NCI-H1694 (cell line): ENCODE measurements at regions not wholly inside any gene's neighbourhood (a gene's known extent, or its start where the extent isn't known, plus 50 kb on each side); places are given as distances from the start of the nearest gene placed in this dataset.
"Not testable (repeated sequence)": the region's sequence is repeated elsewhere in the genome, so short reads cannot be mapped to it uniquely, and the experiment has no call there.

Experiments used
- DNase-seq: peaks from one replicate; lab custom pipeline; 2025; lab: John Stamatoyannopoulos, UW

- DNase-seq: no peak
These were observed 132.7 kb upstream of the RAP2B start for GRCh38 chr3:153029350-153029749.

GRCh38 chr3:153032891-153033290, 129.1 kb upstream of the RAP2B start:
- no peak for DNase-seq

DNA sequence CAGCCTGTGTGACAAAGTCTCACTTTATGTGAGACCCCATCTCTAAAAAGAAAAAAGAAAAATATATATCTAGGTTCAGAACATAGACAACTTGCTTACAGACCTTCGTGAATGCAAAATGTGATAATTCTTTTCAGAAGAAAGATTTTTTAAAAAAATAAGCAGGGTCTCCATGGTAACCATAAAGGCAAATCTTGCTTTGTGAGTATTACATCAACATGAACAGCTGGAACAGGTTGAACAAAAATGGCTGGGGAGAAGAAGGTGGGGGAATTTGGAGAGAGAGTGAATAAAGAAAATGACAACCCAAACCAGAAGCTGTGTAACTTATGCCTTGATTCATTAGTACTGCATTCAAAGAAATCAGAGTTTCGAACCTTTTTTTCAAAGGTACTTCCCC, 125.2 kb upstream of the RAP2B start:
- DNase-seq: no peak

- no peak for DNase-seq
These were observed 123.7 kb upstream of the RAP2B start for GRCh38 chr3:153038367-153038766.

GRCh38 chr3:153038779-153039178, 123.2 kb upstream of the RAP2B start:
- no peak for DNase-seq

- DNase-seq: no peak
These were observed 120.8 kb upstream of the RAP2B start for GRCh38 chr3:153041181-153041580.

DNA sequence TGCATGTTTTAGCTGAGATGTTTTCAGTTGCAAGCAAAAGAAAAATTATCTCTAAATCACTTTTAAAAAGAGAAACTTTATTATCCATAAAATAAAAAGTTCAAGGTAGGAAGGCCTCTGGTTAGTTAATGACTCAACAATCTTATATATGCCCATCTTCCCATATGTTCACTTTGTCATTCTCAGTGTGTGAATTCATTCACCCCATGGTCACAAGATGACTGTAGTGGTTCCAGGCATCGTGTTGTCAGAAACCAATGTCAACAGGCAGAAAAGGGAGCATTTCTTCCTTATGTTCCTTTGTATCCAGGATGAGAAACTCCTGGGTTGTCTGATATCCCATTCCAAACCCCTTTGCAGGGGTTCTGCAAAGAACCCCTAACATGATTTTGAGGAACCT, 119.9 kb upstream of the RAP2B start:
- DNase-seq: no peak

GRCh38 chr3:153043729-153044328, 118.2 kb upstream of the RAP2B start:
- no peak for DNase-seq

GRCh38 chr3:153045150-153045549, 116.9 kb upstream of the RAP2B start:
- DNase-seq: no peak

DNA sequence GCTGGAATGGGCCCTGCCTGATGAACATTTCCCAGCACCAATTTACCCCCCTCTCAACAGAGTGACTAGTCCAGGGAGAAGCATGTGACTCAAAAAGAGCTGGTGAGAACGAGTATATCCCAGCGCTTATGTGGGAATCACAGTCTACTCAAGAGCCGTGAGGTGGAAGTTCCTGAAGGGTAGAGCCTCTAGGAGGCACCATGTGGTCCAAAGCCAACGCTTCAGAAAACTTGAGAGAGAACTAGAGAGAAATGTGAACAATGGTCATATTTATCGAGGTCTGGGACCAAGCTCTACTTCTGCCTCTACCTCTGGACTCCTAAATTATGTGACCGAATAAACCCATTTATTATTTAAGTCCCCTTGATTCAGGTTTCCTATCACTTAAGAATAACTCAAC, 111.0 kb upstream of the RAP2B start:
- no peak for DNase-seq

DNA sequence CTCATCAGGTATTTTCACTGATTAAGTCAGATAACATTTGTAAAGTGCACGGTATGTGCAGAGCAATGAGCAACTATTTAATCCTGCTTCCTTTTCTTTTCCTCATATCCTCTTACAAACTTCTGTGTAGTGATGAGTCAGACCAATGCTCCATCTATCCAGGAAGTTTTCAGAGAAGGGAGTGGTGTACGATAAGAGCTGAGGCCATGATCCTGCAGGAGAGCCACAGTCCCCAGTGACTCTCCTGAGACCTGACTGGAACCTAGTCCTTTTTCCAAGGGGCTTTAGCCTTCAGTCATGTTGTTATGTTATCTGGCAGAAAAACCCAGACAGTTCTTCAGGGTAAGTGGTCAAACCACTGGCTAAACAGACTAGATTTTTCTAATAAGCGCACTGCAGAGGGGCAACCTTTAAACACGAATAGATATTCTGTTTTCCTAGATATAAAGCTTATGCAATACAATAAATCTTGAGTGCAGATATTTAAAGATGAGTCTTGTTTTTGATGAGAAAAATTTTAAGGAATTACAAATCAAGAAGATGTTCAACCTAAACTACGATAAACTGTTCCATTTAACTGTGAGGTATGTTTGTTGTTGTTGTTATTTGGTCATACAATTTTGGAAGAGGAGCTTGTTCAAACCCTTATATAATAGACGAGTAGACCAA, 110.5 kb upstream of the RAP2B start:
- DNase-seq: no peak

DNA sequence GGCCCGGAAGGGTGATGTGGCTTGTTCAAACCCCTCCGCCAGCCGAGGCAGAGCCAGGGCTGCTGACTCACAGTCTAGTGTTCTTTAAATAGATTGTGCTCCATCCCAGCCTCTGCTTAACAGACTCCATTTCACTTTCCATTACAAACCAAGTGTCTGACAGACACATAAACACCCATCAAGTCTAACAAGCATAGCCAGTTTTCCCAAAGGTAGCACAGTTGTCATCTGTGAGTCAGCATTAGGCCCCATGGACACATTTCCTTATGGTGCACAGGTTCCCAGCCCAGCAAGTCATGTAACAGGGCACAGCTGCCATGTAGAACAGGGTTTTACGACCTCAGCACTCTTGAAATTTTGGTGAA, 109.9 kb upstream of the RAP2B start:
- DNase-seq: no peak

DNA sequence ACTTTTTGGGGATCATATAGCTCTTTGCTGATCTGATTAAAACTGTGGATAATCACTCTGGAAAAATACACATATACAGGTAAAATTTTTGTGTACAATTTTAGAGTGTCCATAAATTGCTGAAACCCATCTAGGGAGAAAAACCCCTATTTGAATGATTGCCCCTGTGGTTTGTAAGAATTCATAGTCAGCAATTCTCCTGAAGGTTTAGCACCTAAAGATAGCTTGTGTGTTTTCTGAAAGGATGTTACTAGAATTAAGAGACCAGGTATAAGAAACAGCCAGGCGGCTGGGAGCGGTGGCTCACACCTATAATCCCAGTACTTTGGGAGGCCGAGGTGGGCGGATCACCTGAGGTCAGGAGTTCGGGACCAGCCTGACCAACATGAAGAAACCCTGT, 106.8 kb upstream of the RAP2B start:
- DNase-seq: no peak

DNA sequence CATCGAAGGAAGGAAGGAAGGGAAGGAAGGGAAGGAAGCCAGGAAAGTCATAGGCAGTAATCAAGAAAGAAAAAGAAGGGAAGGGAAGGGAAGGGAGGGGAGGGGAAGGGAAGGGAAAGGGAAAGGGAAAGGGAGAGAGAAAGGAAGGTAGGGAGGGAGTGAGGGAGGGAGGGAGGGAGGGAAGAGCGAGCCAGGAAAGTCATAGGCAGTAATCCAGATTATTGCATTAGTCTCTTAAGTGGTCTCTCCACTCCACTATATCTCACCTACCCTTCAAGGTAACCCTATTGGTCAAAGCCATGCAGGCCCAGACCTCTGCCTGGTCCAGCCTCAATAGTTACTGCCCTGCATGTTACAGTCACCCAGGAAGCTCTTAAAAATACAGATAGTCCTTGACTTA, 106.2 kb upstream of the RAP2B start:
- no peak for DNase-seq

DNA sequence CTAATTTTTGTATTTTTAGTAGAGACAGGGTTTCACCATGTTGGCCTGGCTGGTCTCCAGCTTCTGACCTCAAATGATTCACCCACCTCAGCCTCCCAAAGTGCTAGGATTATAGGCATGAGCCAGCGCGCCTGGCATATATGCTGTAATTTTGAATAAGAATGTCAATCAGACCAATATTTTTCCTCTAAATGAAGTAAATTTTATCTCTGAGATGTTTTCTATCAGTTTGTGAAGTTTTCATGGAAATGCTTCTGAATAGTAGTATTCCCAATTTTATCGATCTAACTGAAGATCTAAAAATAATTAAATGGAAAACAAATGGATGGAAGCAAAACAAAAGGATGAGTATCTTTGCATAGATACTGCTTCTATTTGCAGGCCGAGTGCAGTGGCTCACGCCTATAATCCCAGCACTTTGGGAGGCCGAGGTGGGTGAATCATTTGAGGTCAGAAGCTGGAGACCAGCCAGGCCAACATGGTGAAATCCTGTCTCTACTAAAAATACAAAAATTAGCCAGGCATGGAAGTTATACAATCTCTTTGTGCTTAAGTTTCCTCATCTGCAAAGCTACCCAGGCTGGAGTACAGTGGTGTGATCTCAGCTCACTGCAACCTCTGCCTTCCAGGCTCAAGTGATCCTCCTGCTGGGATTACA, 103.9 kb upstream of the RAP2B start:
- not testable (repeated sequence) for DNase-seq

GRCh38 chr3:153060346-153060745, 101.7 kb upstream of the RAP2B start:
- no peak for DNase-seq

GRCh38 chr3:153061938-153062528, 100.0 kb upstream of the RAP2B start:
- no peak for DNase-seq

DNA sequence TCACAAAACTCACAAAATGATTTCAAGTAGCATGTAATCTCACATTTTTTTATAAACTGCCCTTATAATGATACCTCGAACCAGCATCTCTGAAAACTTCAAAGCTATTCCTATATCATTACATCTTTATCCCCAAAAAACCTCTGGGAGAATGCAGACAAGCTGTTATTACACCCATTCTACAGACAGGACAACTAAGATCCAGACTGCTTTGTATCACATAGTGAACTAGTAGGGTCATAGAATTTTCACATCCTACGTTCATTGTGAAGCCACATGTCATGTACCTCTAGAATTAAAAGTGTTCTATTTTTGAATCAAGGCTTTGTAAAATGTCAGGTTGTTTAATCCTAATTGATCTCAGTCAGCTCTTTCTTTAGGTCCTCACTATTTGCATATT, 98.7 kb upstream of the RAP2B start:
- DNase-seq: no peak

- DNase-seq: no peak
These were observed 95.0 kb upstream of the RAP2B start for GRCh38 chr3:153066983-153067382.

GRCh38 chr3:153069598-153070510, 92.2 kb upstream of the RAP2B start:
- DNase-seq: no peak

DNA sequence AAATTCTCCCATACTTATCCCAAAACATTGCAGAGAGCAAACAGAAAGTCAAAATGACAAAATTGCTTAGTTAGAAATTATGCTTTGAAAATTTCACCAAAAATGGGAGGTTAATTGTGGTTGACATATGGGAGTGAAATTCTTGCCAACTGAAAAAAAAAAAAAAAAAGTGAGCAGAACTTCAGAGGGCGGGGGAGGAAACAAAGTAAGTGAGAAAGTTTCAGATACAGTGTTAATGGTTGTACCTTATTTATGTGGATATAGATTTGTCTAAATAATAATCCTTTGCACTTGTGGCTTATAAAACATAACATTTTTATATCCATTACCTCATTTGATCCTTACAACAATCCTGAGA, 91.5 kb upstream of the RAP2B start:
- DNase-seq: no peak

GRCh38 chr3:153072382-153072781, 89.6 kb upstream of the RAP2B start:
- DNase-seq: no peak
